GM21515 (cell line): ENCODE measurements at regions not wholly inside any gene's neighbourhood (a gene's known extent, or its start where the extent isn't known, plus 50 kb on each side); places are given as distances from the start of the nearest gene placed in this dataset.
"Not testable (repeated sequence)": the region's sequence is repeated elsewhere in the genome, so short reads cannot be mapped to it uniquely, and the experiment has no call there.

Source experiments
- ATAC-seq: cut with Tn5 transposase; IDR thresholded peaks from one replicate; pipeline ENCODE4 v1.9.1; 2021; ENCODE audit not compliant: unreplicated experiment

- ATAC-seq, result no peak
These were observed 93.8 kb upstream of the OSBPL8 start for GRCh38 chr12:76653342-76653741.

GRCh38 chr12:76664731-76665130, 99.2 kb upstream of the ZDHHC17 start:
- no peak for ATAC-seq

DNA sequence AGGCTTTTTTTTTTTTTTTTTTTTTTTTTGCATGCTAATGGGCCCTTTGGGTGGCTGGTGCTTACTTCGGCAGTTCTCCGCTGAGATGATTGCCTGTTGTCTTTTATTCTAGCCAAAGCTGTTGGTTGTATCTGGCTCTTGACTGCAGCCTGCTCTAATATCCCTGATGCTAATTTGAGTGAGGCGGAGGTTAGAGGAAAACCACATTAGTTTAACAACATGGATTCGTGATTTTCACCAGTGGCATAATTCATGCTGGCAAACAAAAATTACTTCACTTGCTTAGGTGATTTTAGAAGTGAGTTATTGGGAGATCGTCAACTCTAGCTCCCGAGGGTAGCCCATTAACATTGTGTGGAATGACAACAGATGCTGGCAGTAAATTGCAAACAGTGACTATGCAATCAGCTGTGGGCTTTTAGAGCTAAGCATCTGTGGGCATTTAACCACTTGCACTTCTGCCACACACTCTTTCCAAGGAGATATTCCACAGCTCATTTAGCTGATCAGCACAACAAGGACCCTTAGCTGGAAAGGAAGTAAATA, 97.6 kb upstream of the ZDHHC17 start:
- no peak for ATAC-seq

DNA sequence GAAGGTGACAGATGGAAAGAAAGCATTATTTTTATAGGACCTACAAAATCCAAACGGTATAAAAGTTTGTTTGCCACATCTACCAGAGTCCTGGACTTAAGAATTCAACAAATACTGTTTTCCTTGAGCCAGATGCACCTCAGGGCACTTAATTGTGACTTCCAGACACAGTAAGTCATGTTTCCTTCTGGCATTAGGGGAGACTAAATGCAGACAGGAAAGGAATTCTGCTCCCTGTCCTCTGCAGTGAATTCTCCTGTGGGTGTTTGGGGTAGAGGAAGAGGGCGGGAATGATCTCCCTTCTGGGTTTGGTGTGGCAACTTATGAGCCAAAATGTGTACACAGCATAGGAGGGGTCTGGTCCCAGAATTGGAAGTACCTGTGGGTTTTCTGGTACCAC, 93.9 kb upstream of the ZDHHC17 start:
- ATAC-seq, result no peak

DNA sequence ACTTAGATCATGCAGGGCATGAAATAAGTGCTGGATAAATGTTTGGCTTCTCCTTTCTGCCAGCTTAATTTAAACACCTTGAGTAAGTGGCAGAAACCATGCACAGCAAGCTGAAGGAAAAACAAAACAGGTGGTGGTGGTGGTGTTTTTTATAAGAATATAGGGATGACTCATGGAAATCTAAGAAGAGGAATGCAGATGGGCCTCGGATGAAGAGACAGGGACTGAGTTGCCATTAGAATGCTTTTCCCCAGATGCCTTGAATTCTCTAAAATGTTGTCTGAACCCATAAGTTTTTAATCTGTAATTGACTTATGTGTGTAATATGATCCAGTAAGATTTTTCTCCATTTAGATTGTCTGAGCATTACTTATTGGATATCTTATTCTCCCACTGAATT, 93.1 kb upstream of the ZDHHC17 start:
- no peak for ATAC-seq

DNA sequence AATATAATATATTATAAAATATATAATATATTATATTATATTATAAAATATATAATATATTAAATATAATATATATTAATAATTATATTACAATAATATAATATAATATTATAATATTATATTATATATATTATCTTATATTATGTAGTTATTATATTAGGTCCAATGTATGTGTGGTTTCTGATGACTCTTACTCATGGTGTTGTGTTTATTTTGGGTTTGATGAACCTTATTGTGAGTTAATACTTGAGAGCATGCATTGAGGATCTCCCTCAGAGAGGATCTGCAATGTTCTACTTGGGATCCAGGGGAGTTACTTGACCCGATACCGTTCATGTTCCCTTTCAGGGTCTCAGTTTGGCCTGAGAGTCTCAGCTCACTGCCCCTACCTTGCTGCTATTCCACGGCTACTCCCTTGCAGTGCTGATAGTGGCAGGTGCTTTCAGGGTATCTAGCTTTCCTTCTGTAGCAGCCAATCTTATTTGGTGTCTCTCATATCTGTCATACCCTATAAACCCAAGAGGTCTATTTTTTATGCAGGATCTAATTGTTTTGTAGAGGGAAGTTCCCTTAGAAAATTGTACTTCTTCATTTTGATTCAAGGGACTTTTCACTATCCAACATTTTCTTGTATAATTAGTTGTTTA, 89.1 kb upstream of the ZDHHC17 start:
- no peak for ATAC-seq

DNA sequence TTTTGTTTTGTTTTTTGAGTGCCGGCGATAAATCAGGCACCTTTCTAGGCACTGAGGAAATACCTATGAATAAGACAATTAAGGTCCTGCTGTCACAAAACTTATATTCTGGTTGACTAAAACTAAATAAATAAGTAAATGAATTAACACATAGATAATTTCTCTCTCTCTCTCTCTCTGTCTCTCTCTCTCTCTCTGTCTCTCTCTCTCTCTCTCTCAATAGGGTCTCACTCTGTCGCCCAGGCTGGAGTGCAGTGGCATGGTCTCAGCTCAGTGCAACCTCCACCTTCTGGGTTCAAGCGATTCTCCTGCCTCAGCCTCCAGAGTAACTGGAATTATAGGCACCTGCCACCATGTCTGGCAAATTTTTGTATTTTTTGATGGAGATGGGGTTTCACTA, 87.7 kb upstream of the ZDHHC17 start:
- ATAC-seq, result not testable (repeated sequence)

GRCh38 chr12:76678992-76679391, 84.9 kb upstream of the ZDHHC17 start:
- ATAC-seq, result no peak

DNA sequence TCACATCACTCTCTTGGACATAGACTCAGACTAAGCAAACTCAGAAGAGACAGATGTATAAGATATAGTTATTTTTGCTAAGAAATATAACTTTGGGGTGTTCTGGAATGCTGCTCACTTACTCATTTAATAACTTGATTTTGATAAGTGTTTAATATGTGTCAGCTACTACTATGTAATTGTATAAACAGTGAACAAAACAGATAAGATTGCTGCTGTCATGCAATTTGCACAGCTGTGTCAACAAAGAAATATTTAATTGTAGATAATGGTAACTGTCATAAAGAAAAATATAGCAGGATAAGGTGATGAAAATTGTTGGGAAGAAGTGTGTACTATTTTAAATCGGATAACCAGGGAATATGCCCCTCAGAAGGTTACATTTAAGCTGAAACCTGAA, 84.1 kb upstream of the ZDHHC17 start:
- no peak for ATAC-seq

- ATAC-seq, result no peak
These were observed 83.0 kb upstream of the ZDHHC17 start for GRCh38 chr12:76680940-76681339.

GRCh38 chr12:76685246-76685678, 78.7 kb upstream of the ZDHHC17 start:
- ATAC-seq, result no peak

GRCh38 chr12:76687981-76688380, 75.9 kb upstream of the ZDHHC17 start:
- no peak for ATAC-seq

DNA sequence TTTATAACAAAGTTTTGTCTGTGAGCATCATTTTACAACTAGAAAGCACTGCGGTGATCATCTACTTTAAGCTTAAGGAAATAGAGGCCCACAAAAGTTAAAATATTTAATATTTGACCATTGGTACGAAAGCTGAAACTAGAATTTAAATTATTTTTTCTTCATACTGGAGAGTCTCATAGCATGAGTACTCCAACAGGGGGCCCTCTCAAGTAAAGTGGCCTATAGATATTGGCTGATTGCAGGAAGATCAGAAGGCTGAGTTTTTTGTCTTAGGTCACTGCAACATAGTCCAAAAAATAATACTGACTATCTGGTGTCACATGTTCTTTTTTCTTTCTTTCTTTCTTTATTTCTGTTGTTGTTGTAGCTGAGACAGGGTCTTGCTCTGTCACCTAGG, 75.3 kb upstream of the ZDHHC17 start:
- ATAC-seq, result no peak

GRCh38 chr12:76690921-76691700, 72.8 kb upstream of the ZDHHC17 start:
- ATAC-seq, result no peak

DNA sequence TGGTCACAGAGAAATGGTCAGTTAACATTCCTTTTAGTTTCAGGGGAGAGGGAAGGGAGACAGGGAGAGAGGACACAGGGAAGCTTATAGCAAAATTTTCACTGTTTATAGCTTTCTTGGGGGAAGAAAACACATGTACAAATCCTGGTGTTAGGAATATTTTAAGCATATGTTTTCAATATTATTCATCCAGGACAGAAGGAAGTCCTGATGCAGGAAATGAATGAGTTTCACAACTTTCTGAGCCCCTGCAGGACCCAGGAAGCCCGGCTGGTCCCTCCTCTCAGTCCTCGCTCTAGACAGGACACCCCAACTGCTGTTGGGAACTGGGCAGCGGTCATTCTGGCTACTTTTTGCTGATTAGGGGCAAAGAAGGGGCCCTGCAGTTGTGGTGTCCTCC, 71.1 kb upstream of the ZDHHC17 start:
- ATAC-seq, result no peak

- no peak for ATAC-seq
These were observed 69.5 kb upstream of the ZDHHC17 start for GRCh38 chr12:76694369-76694768.

DNA sequence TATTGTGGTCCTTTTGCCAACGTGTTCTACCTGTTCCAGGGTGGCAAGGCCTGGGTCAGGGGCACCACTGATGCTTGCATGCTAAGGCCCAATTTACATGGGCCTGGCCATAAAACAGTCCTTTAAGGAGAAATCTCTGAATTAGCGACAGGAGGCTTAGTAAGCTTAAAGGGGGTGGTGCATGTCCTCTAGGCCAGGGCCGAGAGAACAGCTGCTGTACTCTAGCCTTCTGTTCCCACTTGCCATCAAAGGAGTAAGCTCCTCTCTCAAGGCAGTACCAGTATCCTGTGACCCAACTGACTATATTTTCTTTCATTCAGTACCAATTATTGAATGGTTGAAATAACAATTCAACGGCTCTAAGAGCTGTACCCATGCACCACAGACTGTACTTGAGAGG, 67.7 kb upstream of the ZDHHC17 start:
- no peak for ATAC-seq

- ATAC-seq, result no peak
These were observed 66.1 kb upstream of the ZDHHC17 start for GRCh38 chr12:76697849-76698248.

DNA sequence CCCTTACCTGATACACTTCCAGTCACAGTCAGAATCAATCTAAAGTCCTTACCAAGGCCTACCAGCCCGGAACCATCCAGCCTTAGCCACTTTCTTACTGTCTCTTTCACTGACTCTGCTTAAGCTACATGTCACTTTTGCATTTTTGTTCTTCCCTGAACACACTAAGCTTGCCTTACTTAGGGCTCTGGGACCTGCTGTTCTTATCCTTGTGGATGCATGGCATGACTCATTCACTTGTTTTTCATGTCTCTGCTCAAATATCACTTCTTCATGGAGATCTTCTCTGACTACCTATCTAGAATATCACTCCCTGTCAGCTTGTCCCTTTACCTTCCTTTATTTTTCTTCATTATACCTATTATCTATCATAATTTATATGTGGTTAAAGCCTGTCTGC, 65.6 kb upstream of the ZDHHC17 start:
- ATAC-seq, result no peak

GRCh38 chr12:76698966-76699365, 64.9 kb upstream of the ZDHHC17 start:
- ATAC-seq, result no peak

- ATAC-seq, result no peak
These were observed 62.2 kb upstream of the ZDHHC17 start for GRCh38 chr12:76701690-76702089.

DNA sequence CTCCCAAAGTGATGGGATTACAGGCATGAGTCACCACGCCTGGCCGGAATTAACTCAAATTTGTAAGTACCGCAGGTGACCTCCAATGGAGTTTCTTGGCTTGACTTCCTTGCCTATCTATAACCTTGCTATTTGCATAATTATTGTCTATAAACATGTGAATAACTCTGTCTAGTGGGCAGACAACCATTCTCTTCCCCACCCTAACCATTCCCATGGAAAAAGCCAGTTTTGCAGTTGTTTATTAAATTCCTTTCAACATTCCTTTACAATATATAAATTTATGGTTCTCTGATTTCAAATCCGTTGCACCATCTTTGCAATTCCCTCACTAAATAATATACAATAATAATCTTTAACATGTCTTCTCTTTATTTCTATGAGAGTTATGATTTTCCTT, 61.0 kb upstream of the ZDHHC17 start:
- no peak for ATAC-seq
